MM.1S (cell line): ENCODE measurements at regions not wholly inside any gene's neighbourhood (a gene's known extent, or its start where the extent isn't known, plus 50 kb on each side); places are given as distances from the start of the nearest gene placed in this dataset.

ENCODE experiments used
- CTCF ChIP-seq: fragments of 300-600 bp; sonication (generic); IDR thresholded peaks from 2 replicates; pipeline ENCODE4 v1.5.1; 2016; ENCODE audit warnings: antibody characterized with exemption, low read length, mixed read lengths
- EZH2 ChIP-seq: fragments of 300-600 bp; sonication (generic); optimal IDR thresholded peaks from 2 replicates; pipeline ENCODE3; 2017; ENCODE audit warnings: low read depth, mild to moderate bottlenecking, antibody characterized with exemption, low read length, mixed read lengths
- EZH2phosphoT487 ChIP-seq: fragments of 300-600 bp; sonication (generic); IDR thresholded peaks from 2 replicates; pipeline ENCODE4 v1.6.1; 2018; ENCODE audit warnings: antibody characterized with exemption, low read length

GRCh38 chr14:62614122-62614521, 431.1 kb downstream of the KCNH5 start:
- no peak for TF ChIP-seq CTCF
- no peak for TF ChIP-seq EZH2
- no peak for TF ChIP-seq EZH2phosphoT487
